ENCODE measurements at regions not wholly inside any gene's neighbourhood (a gene's known extent, or its start where the extent isn't known, plus 50 kb on each side); places are given as distances from the start of the nearest gene placed in this dataset.

DNA sequence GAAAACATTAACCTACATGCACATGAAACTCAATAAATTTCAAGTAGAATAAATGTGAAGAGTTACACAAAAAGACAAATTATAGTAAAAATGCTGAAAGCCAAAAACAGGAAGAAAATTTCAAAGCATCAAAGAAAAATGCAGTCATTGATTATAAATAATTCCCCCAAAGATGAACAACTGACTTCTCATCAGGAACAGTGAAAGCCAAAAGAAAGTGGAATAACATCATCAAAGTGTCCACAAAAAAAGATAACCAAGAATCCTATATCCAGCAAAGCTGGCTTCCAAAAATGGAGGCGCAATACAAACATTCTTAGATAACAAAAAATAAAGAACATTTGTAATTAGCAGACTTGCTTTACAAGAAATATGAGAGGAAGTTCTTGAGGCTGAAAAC is 161.6 kb downstream of the CMPK2 start:
- Histone ChIP-seq H3K27ac (no peak overlapping the region), H3K36me3 (no peaks in the 10 kb centered on the region), H3K4me1 (no peaks in the 10 kb centered on the region), H3K4me3 (no peak overlapping the region), H3K9me3 (peaks cover 0 to 23% (median 19%) of the 10 kb centered on the region in 4 donors), H3K27me3 (no peaks in the 10 kb centered on the region)
- WGBS, 5 donors, result 86 to 100% (median 95%) methylated on average over 1 of the region's 1 CpG
- DNase-seq, result no peak
- intact Hi-C loops (cut with DNase I; ENCODE audit: low total_unique reads), result no loop called here
- TF ChIP-seq, protein P1, sequence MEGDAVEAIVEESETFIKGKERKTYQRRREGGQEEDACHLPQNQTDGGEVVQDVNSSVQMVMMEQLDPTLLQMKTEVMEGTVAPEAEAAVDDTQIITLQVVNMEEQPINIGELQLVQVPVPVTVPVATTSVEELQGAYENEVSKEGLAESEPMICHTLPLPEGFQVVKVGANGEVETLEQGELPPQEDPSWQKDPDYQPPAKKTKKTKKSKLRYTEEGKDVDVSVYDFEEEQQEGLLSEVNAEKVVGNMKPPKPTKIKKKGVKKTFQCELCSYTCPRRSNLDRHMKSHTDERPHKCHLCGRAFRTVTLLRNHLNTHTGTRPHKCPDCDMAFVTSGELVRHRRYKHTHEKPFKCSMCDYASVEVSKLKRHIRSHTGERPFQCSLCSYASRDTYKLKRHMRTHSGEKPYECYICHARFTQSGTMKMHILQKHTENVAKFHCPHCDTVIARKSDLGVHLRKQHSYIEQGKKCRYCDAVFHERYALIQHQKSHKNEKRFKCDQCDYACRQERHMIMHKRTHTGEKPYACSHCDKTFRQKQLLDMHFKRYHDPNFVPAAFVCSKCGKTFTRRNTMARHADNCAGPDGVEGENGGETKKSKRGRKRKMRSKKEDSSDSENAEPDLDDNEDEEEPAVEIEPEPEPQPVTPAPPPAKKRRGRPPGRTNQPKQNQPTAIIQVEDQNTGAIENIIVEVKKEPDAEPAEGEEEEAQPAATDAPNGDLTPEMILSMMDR (IDR thresholded peaks at IDR 0.05), result no peak
- TF ChIP-seq EP300 (IDR thresholded peaks at IDR 0.05), result no peak
- no peak for TF ChIP-seq POLR2AphosphoS5 (IDR thresholded peaks at IDR 0.05)
- no peak for TF ChIP-seq POLR2A (IDR thresholded peaks at IDR 0.05)

DNA sequence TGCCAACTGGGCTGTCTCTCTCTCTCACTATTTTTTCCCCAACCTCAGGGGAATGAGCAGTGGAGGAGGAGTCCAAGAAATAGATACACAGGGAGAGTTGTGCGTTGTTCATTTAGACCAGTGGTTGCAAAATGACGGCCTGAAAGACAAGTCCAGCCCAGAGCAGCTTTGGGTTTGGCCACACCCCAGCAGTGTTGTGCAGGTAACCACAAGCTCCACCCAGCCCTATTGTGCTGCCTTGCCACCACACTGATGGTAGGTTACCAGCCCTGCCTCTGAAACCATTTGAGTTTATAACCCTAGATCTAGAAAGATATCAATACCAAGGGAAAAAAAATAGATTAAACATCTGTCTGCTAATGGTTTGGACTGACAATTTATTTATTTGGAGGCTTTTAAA is 144.3 kb downstream of the CMPK2 start:
- intact Hi-C loops (cut with DNase I; ENCODE audit: low total_unique reads), result no loop called here
- H3K4me1 ChIP-seq, result no peaks in the 10 kb centered on the region
- TF ChIP-seq, protein P1 (IDR thresholded peaks at IDR 0.05), result no peak
- no peak for TF ChIP-seq EP300 (IDR thresholded peaks at IDR 0.05)
- TF ChIP-seq POLR2A (IDR thresholded peaks at IDR 0.05), result no peak
- no peak for TF ChIP-seq POLR2AphosphoS5 (IDR thresholded peaks at IDR 0.05)
- no peaks in the 10 kb centered on the region for H3K27me3 ChIP-seq
- H3K4me3 ChIP-seq, result no peak overlapping the region
- no peaks in the 10 kb centered on the region for H3K9me3 ChIP-seq
- no peaks in the 10 kb centered on the region for H3K36me3 ChIP-seq
- DNase-seq, result no peak
- 84 to 93% (median 89%) methylated on average over 2 of the region's 2 CpGs for WGBS, 5 donors
- H3K27ac ChIP-seq, result no peak overlapping the region

- no peaks in the 10 kb centered on the region for H3K27me3 ChIP-seq
- intact Hi-C loops (cut with DNase I; ENCODE audit: low total_unique reads), result no loop called here
- no peak for DNase-seq
- 87 to 98% (median 96%) methylated on average over 2 of the region's 2 CpGs for WGBS, 5 donors
- H3K4me3 ChIP-seq, result no peak overlapping the region
- TF ChIP-seq POLR2A (IDR thresholded peaks at IDR 0.05) (no peak), EP300 (IDR thresholded peaks at IDR 0.05) (no peak), POLR2AphosphoS5 (IDR thresholded peaks at IDR 0.05) (no peak)
- TF ChIP-seq, protein P1 (IDR thresholded peaks at IDR 0.05), result no peak
- H3K4me1 ChIP-seq, result no peaks in the 10 kb centered on the region
- H3K9me3 ChIP-seq, result no peaks in the 10 kb centered on the region
- no peak overlapping the region for H3K27ac ChIP-seq
- no peaks in the 10 kb centered on the region for H3K36me3 ChIP-seq
Observed at GRCh38 chr2:6722574-6722973, 143.1 kb downstream of the CMPK2 start.

DNA sequence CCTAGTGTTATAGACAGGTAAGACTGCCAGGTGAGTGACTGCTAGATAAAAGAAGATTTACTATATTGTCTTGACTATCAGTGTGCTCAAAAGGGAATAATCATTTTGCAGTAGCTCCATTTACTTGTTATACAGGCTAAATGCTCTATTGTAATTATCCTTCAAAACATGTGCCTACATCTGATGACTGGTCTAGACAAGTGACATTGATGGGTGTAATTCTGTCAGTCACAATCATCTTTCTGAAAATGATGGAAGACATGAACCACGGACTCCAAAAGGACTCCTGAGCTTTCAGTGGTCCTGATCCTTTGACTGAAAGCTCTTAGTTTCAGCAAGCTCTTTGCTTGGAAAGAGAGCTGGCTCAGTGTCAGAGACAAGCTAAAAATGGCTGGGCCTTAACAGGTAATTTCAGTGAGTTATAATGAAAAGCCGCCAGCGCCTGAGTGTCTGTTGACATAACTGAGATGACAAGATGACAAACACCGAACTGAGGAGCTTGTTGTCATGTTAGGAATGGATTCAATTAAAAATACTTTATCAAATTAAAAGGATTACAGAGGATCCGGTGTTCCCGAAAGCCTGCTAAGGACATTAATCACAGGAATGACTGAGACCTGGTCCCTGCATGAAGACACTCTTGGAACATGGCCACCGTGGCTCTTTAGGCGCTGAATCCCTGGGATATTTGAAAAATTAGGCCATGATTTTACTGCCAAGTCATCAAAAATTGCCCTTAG is 141.7 kb downstream of the CMPK2 start:
- Histone ChIP-seq H3K4me1 (no peaks in the 10 kb centered on the region), H3K36me3 (no peaks in the 10 kb centered on the region), H3K9me3 (no peaks in the 10 kb centered on the region), H3K27ac (no peak overlapping the region), H3K27me3 (no peaks in the 10 kb centered on the region), H3K4me3 (no peak overlapping the region)
- DNase-seq, result no peak
- no peak for TF ChIP-seq EP300 (IDR thresholded peaks at IDR 0.05)
- intact Hi-C loops (cut with DNase I; ENCODE audit: low total_unique reads), result no loop called here
- WGBS, 5 donors, result 73 to 79% (median 76%) methylated on average over 8 of the region's 8 CpGs

- 48 to 66% (median 62%) methylated on average over 4 of the region's 4 CpGs for WGBS, 5 donors
- no peak for DNase-seq
- H3K4me1 ChIP-seq, result no peaks in the 10 kb centered on the region
- no peak overlapping the region for H3K4me3 ChIP-seq
- intact Hi-C loops (cut with DNase I; ENCODE audit: low total_unique reads), result no loop called here
- TF ChIP-seq EP300 (IDR thresholded peaks at IDR 0.05), result no peak
- TF ChIP-seq, protein P1 (IDR thresholded peaks at IDR 0.05), result no peak
- TF ChIP-seq POLR2AphosphoS5 (IDR thresholded peaks at IDR 0.05), result no peak
- no peak for TF ChIP-seq POLR2A (IDR thresholded peaks at IDR 0.05)
- no peaks in the 10 kb centered on the region for H3K9me3 ChIP-seq
- no peaks in the 10 kb centered on the region for H3K36me3 ChIP-seq
- H3K27me3 ChIP-seq, result no peaks in the 10 kb centered on the region
- no peak overlapping the region for H3K27ac ChIP-seq
Observed at GRCh38 chr2:6724605-6725140, 141.0 kb downstream of the CMPK2 start.
